ENCODE measurements at regions not wholly inside any gene's neighbourhood (a gene's known extent, or its start where the extent isn't known, plus 50 kb on each side); places are given as distances from the start of the nearest gene placed in this dataset.

DNA sequence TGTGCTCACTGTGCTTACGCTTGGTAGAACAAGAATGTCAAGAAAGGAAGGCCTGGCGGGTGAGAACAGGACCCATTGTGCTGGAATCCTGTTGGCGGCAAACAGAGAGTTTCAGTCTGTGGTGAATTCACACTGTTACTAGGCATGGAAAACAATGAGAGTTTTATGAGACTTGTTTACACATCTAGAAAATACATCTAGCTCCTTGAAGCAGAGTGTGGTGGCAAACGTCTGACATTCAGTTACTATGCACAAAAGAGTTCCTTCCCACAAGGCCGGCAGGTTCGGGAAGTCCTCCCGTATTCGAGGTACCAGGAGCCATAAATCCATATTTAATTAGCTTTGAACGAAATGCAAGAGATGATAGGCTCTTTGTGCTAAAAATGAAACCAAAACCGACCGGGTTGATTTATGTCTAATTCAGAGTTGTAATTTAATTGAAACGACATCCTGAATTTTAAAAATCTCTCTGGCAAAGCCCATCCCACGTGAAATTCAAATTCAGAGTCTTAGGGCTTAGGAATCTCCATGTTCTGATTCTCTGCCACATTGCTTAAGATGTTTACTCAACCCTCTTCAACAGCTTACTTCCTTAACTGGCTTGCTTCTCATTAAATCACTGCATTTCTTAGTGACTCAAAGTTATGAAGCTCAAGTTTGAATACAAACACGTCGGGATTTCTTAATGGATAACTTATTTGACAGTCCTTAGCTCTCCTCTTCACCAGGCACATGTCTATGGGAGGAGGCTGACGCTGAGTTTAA, 299.9 kb upstream of the PITRM1 start:
- peak; percentile 46 for DNase-seq (ENCODE audit: low read depth, low spot score)
- TF ChIP-seq, protein P1, sequence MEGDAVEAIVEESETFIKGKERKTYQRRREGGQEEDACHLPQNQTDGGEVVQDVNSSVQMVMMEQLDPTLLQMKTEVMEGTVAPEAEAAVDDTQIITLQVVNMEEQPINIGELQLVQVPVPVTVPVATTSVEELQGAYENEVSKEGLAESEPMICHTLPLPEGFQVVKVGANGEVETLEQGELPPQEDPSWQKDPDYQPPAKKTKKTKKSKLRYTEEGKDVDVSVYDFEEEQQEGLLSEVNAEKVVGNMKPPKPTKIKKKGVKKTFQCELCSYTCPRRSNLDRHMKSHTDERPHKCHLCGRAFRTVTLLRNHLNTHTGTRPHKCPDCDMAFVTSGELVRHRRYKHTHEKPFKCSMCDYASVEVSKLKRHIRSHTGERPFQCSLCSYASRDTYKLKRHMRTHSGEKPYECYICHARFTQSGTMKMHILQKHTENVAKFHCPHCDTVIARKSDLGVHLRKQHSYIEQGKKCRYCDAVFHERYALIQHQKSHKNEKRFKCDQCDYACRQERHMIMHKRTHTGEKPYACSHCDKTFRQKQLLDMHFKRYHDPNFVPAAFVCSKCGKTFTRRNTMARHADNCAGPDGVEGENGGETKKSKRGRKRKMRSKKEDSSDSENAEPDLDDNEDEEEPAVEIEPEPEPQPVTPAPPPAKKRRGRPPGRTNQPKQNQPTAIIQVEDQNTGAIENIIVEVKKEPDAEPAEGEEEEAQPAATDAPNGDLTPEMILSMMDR (IDR thresholded peaks at IDR 0.05; ENCODE audit: insufficient read depth, low read length, missing control alignments): no peak
- ChIA-PET CTCF (interaction anchor here (1.3 kb wide), 1 partner anchor 279 kb away, joined by 3 read pairs; no protein-coding TSS in a partner anchor), POLR2A (interaction anchor here (1.1 kb wide), 1 partner anchor 302 kb away, joined by 3 read pairs; no protein-coding TSS in a partner anchor)
- peak overlapping the region; percentile 38 for H3K4me3 ChIP-seq (ENCODE audit: low read depth, low read length)

DNA sequence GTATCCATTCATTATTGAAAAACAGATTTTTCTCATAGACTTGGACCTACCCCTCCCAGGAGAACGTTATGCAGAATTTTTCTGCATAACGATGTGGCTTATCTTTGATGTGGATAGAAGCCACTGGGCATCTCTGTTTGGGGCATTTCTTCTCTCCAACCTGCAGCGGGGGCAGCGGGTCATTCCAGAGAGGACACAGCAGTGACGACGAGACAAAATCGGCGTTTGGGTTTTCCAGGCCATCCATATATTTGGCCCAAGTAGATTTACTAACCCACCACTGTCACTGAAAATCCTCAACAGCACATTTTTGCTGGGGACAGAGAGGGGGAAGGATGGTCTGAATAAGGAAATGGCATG, 299.3 kb upstream of the PITRM1 start:
- TF ChIP-seq, protein P1 (IDR thresholded peaks at IDR 0.05; ENCODE audit: insufficient read depth, low read length, missing control alignments): no peak
- ChIA-PET CTCF (no interaction called here), POLR2A (no interaction called here)
- DNase-seq (ENCODE audit: low read depth, low spot score): no peak
- no peak overlapping the region for H3K4me3 ChIP-seq (ENCODE audit: low read depth, low read length)

DNA sequence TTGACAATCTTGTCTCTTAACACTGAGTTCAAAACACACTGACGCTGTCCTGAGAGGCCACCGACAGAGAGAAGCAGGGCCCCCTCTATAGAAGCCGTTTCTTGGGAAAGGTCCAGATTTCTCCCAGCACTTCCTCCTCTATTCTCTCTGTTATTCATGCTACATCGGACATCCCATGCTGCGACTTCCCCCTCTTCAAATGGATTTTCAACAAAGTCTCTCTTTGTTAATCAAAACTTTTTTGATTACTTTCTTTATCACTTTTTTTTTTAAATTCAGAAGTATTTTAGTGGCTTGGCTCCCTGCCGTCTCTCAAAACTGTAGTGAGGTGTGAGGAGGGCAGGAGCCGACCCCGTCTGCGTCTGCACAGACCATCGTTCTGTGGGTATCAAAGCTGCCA, 298.9 kb upstream of the PITRM1 start:
- no peak for DNase-seq (ENCODE audit: low read depth, low spot score)
- H3K4me3 ChIP-seq (ENCODE audit: low read depth, low read length): no peak overlapping the region
- ChIA-PET CTCF (no interaction called here), POLR2A (no interaction called here)
- TF ChIP-seq, protein P1 (IDR thresholded peaks at IDR 0.05; ENCODE audit: insufficient read depth, low read length, missing control alignments): no peak

DNA sequence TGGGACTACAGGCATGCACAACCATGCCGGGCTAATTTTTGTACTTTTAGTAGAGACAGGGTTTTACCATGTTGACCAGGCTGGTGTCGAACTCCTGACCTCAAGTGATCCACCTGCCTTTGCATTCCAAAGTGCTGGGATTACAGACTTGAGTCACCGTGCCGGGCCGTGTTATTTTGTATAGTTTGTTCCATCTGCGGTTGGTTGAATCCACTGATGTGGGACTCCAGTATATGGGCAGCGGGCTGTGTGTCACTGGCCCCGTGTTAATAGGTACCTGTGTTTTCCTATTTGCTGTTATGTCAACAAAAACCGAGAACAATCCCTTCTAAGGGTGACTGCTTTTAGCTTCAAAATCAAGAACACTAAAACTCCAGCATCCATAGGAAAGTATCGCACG, 297.6 kb upstream of the PITRM1 start:
- ChIA-PET CTCF (interaction anchor here (0.7 to 0.9 kb wide), 2 partner anchors 11 to 18 kb away, joined by 3 read pairs; no protein-coding TSS in a partner anchor), POLR2A (no interaction called here)
- no peak for DNase-seq (ENCODE audit: low read depth, low spot score)
- TF ChIP-seq, protein P1 (IDR thresholded peaks at IDR 0.05; ENCODE audit: insufficient read depth, low read length, missing control alignments): no peak
- H3K4me3 ChIP-seq (ENCODE audit: low read depth, low read length): no peak overlapping the region

DNA sequence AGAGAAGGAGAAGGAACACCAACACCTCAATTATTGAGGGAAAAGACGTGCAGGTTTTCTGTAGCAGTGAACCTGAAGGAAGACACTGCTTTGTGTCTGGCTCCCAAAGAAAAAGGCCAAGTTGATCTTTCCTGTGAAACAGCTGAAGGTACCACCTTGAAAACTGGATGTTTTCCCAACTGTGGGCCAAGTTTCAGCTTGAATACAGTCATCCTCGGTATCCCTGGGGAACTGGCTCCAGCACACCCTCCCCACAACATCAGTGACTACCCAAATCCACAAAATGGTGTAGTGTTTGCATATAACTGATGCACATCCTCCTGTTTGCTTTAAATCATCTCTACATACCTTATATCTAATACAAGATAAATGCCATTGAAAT, 297.0 kb upstream of the PITRM1 start:
- TF ChIP-seq, protein P1 (IDR thresholded peaks at IDR 0.05; ENCODE audit: insufficient read depth, low read length, missing control alignments): no peak
- CTCF ChIA-PET: interaction anchor here (0.9 to 2.1 kb wide), 2 partner anchors 9 to 17 kb away, joined by 3 to 4 read pairs; no protein-coding TSS in a partner anchor
- DNase-seq (ENCODE audit: low read depth, low spot score): no peak
- POLR2A ChIA-PET: interaction anchor here (1.3 kb wide), 1 partner anchor 316 kb away, joined by 4 read pairs; the partner anchor contains the start of gene KLF6
- H3K4me3 ChIP-seq (ENCODE audit: low read depth, low read length): no peak overlapping the region

DNA sequence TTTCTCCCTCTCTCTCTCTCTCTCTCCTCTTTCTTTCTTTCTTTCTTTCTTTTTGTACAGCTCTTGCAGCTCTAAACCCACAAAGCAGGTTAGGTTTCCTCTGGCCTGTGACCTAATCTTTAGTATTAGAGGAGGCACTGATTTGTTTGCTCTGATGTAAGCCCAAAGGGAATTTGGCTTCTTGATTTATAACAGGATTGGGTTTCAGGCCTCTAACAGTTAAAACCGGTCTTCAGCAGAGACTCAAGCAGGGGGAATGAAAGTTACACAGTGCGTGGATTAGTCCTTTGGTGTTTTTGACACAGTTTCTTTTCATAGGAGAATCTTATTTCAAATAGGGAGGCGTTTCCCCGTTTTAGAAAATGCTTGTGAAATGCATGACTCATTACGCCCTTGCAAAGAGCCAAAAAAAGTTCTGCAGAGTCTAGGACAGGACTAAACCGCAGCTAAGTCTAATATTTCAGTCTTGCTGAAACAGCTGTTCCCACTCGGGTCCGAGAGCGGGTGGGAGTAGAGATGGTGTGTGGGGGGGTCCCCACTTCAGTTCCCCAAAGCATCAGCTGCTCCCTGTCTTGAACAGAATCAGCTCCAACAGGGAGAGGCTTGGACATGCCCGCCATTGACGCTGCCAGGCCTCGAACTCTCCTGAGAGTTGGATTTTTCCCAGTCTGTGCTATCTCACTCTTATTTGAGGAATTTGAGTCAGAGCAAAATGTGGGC, 296.5 kb upstream of the PITRM1 start:
- H3K4me3 ChIP-seq (ENCODE audit: low read depth, low read length): no peak overlapping the region
- ChIA-PET CTCF (interaction anchor here (0.9 to 2.1 kb wide), 2 partner anchors 10 to 17 kb away, joined by 3 to 4 read pairs; no protein-coding TSS in a partner anchor), POLR2A (interaction anchor here (0.6 to 1.3 kb wide), 2 partner anchors 244 to 316 kb away, joined by 3 to 4 read pairs; partner anchors contain the start of gene KLF6)
- TF ChIP-seq, protein P1 (IDR thresholded peaks at IDR 0.05; ENCODE audit: insufficient read depth, low read length, missing control alignments): no peak
- peak; percentile 73 for DNase-seq (ENCODE audit: low read depth, low spot score)

Data from AG04449 (cell line).